ENCODE measurements at regions not wholly inside any gene's neighbourhood (a gene's known extent, or its start where the extent isn't known, plus 50 kb on each side); places are given as distances from the start of the nearest gene placed in this dataset.

- Histone ChIP-seq H3K9ac (ENCODE audit: low read length) (no peak overlapping the region), H3K27ac (ENCODE audit: low read length) (no peak overlapping the region), H3K79me2 (ENCODE audit: low read length) (no peaks in the 10 kb centered on the region), H2AFZ (ENCODE audit: low read length) (no peak overlapping the region), H3K9me3 (ENCODE audit: low read length) (no peaks in the 10 kb centered on the region), H3K9me2 (replicated peaks; ENCODE audit: low read length) (no peaks in the 10 kb centered on the region), H3K4me3 (ENCODE audit: low read length) (no peak overlapping the region), H3F3A (ENCODE audit: low read length, unreplicated experiment) (no peaks in the 10 kb centered on the region), H3K27me3 (ENCODE audit: low read length) (peaks cover 40% of the 10 kb centered on the region), H4K20me1 (ENCODE audit: low read length) (no peaks in the 10 kb centered on the region), H3K36me3 (ENCODE audit: low read depth, low read length) (no peaks in the 10 kb centered on the region), H3K4me2 (ENCODE audit: low read length) (no peak overlapping the region), H3K4me1 (ENCODE audit: insufficient read depth, low read length) (no peaks in the 10 kb centered on the region)
- intact Hi-C loops (cut with micrococcal nuclease) = no loop called here
- BruUV-seq (replicated peaks) = no TSS peak
- ChIA-PET CTCF (no interaction called here), POLR2A (ENCODE audit: unreplicated experiment) (no interaction called here)
- ATAC-seq (no peak), DNase-seq (no peak)
- TF ChIP-seq EZH2phosphoT487 (IDR thresholded peaks at IDR 0.05; ENCODE audit: borderline replicate concordance, low read length) (no peak), CTCF (conservative IDR thresholded peaks at IDR 0.05; ENCODE audit: low read depth, low read length) (no peak), EZH2 (IDR thresholded peaks at IDR 0.05; ENCODE audit: low read length, unreplicated experiment) (no peak)
Measured at GRCh38 chr1:110750562-110750961, 75.8 kb upstream of the KCNA3 start.

- ChIA-PET POLR2A (ENCODE audit: unreplicated experiment) (no interaction called here), CTCF (no interaction called here)
- Histone ChIP-seq H3K9me3 (ENCODE audit: low read length) (no peaks in the 10 kb centered on the region), H3K4me1 (ENCODE audit: insufficient read depth, low read length) (no peaks in the 10 kb centered on the region), H3K36me3 (ENCODE audit: low read depth, low read length) (no peaks in the 10 kb centered on the region), H3K4me3 (ENCODE audit: low read length) (no peak overlapping the region), H3K27ac (ENCODE audit: low read length) (no peak overlapping the region), H3K9me2 (replicated peaks; ENCODE audit: low read length) (no peaks in the 10 kb centered on the region), H3F3A (ENCODE audit: low read length, unreplicated experiment) (no peaks in the 10 kb centered on the region), H3K9ac (ENCODE audit: low read length) (no peak overlapping the region), H3K27me3 (ENCODE audit: low read length) (peaks cover 34% of the 10 kb centered on the region), H2AFZ (ENCODE audit: low read length) (no peak overlapping the region), H4K20me1 (ENCODE audit: low read length) (no peaks in the 10 kb centered on the region), H3K4me2 (ENCODE audit: low read length) (no peak overlapping the region), H3K79me2 (ENCODE audit: low read length) (no peaks in the 10 kb centered on the region)
- TF ChIP-seq EZH2 (IDR thresholded peaks at IDR 0.05; ENCODE audit: low read length, unreplicated experiment) = no peak
- no peak for TF ChIP-seq CTCF (conservative IDR thresholded peaks at IDR 0.05; ENCODE audit: low read depth, low read length)
- TF ChIP-seq EZH2phosphoT487 (IDR thresholded peaks at IDR 0.05; ENCODE audit: borderline replicate concordance, low read length) = no peak
- no TSS peak for BruUV-seq (replicated peaks)
- ATAC-seq (no peak), DNase-seq (no peak)
- intact Hi-C loops (cut with micrococcal nuclease) = no loop called here
Measured at GRCh38 chr1:110749960-110750359, 75.2 kb upstream of the KCNA3 start.

GRCh38 chr1:110746644-110747259 is 72.0 kb upstream of the KCNA3 start:
- Histone ChIP-seq H3K27me3 (ENCODE audit: low read length) (peaks cover 26% of the 10 kb centered on the region), H3K4me2 (ENCODE audit: low read length) (no peak overlapping the region), H3K9me2 (replicated peaks; ENCODE audit: low read length) (no peaks in the 10 kb centered on the region), H3K79me2 (ENCODE audit: low read length) (no peaks in the 10 kb centered on the region), H3K36me3 (ENCODE audit: low read depth, low read length) (no peaks in the 10 kb centered on the region), H2AFZ (ENCODE audit: low read length) (no peak overlapping the region), H4K20me1 (ENCODE audit: low read length) (no peaks in the 10 kb centered on the region), H3K9me3 (ENCODE audit: low read length) (no peaks in the 10 kb centered on the region), H3F3A (ENCODE audit: low read length, unreplicated experiment) (no peaks in the 10 kb centered on the region), H3K27ac (ENCODE audit: low read length) (no peak overlapping the region), H3K9ac (ENCODE audit: low read length) (no peak overlapping the region), H3K4me3 (ENCODE audit: low read length) (no peak overlapping the region), H3K4me1 (ENCODE audit: insufficient read depth, low read length) (no peaks in the 10 kb centered on the region)
- no peak for ATAC-seq
- ChIA-PET CTCF (no interaction called here), POLR2A (ENCODE audit: unreplicated experiment) (no interaction called here)
- no TSS peak for BruUV-seq (replicated peaks)
- TF ChIP-seq EZH2phosphoT487 (IDR thresholded peaks at IDR 0.05; ENCODE audit: borderline replicate concordance, low read length) = no peak
- no peak for TF ChIP-seq EZH2 (IDR thresholded peaks at IDR 0.05; ENCODE audit: low read length, unreplicated experiment)
- no peak for TF ChIP-seq CTCF (conservative IDR thresholded peaks at IDR 0.05; ENCODE audit: low read depth, low read length)
- intact Hi-C loops (cut with micrococcal nuclease) = no loop called here
- DNase-seq = peak; percentile 71
